HUES48 (cell line): ENCODE measurements at regions not wholly inside any gene's neighbourhood (a gene's known extent, or its start where the extent isn't known, plus 50 kb on each side); places are given as distances from the start of the nearest gene placed in this dataset.

Source experiments
- H3K27ac ChIP-seq: one replicate; pipeline ENCODE4 v1.7.0; 2013; ENCODE audit warnings: low read depth, low read length, inconsistent platforms
- H3K27me3 ChIP-seq: 2 replicates; pipeline ENCODE4 v1.6.1; 2013; ENCODE audit warnings: mild to moderate bottlenecking, low read length; ENCODE audit not compliant: control insufficient read depth, insufficient read depth
- H3K36me3 ChIP-seq: 2 replicates; pipeline ENCODE4 v1.6.1; 2013; ENCODE audit warnings: low read length; ENCODE audit not compliant: control insufficient read depth, insufficient read depth
- H3K4me1 ChIP-seq: 2 replicates; pipeline ENCODE4 v1.6.1; 2013; ENCODE audit warnings: mild to moderate bottlenecking, low read length; ENCODE audit not compliant: control insufficient read depth, insufficient read depth
- H3K4me3 ChIP-seq: 2 replicates; pipeline ENCODE4 v1.5.1; 2013; ENCODE audit warnings: mild to moderate bottlenecking, low read depth, low read length
- H3K9ac ChIP-seq: 2 replicates; pipeline ENCODE4 v1.6.1; 2013; ENCODE audit warnings: mild to moderate bottlenecking, low read depth, low read length, moderate library complexity
- H3K9me3 ChIP-seq: 2 replicates; pipeline ENCODE4 v1.6.1; 2013; ENCODE audit warnings: low read length; ENCODE audit not compliant: control insufficient read depth, insufficient read depth

- no peak overlapping the region for H3K9ac ChIP-seq
- H3K27me3 ChIP-seq: peaks cover 8% of the 10 kb centered on the region
- H3K9me3 ChIP-seq: no peaks in the 10 kb centered on the region
- H3K4me3 ChIP-seq: no peak overlapping the region
- H3K36me3 ChIP-seq: no peaks in the 10 kb centered on the region
- no peaks in the 10 kb centered on the region for H3K4me1 ChIP-seq
- no peak overlapping the region for H3K27ac ChIP-seq
These were observed 258.0 kb downstream of the MTX2 start for GRCh38 chr2:176526995-176527901.

- Histone ChIP-seq H3K9me3 (no peaks in the 10 kb centered on the region), H3K9ac (no peak overlapping the region), H3K27me3 (no peaks in the 10 kb centered on the region), H3K27ac (no peak overlapping the region), H3K4me1 (peaks cover 6% of the 10 kb centered on the region; the same call in 1 of the 2 replicates), H3K36me3 (no peaks in the 10 kb centered on the region), H3K4me3 (no peak overlapping the region)
These were observed 262.4 kb downstream of the MTX2 start for GRCh38 chr2:176531608-176532007.

GRCh38 chr2:176533505-176534193 is 264.4 kb downstream of the MTX2 start:
- Histone ChIP-seq H3K4me1 (peaks cover 6% of the 10 kb centered on the region; the same call in 1 of the 2 replicates), H3K9me3 (no peaks in the 10 kb centered on the region), H3K4me3 (no peak overlapping the region), H3K9ac (no peak overlapping the region), H3K27ac (no peak overlapping the region), H3K36me3 (no peaks in the 10 kb centered on the region), H3K27me3 (no peaks in the 10 kb centered on the region)

GRCh38 chr2:176534798-176535466 is 265.7 kb downstream of the MTX2 start:
- H3K9ac ChIP-seq: no peak overlapping the region
- peaks cover 6% of the 10 kb centered on the region; the same call in 1 of the 2 replicates for H3K4me1 ChIP-seq
- H3K27ac ChIP-seq: no peak overlapping the region
- no peaks in the 10 kb centered on the region for H3K9me3 ChIP-seq
- H3K27me3 ChIP-seq: no peaks in the 10 kb centered on the region
- H3K36me3 ChIP-seq: no peaks in the 10 kb centered on the region
- H3K4me3 ChIP-seq: no peak overlapping the region

GRCh38 chr2:176535467-176536113 is 266.3 kb downstream of the MTX2 start:
- H3K9ac ChIP-seq: no peak overlapping the region
- H3K36me3 ChIP-seq: no peaks in the 10 kb centered on the region
- H3K27me3 ChIP-seq: peaks cover 3% of the 10 kb centered on the region; the same call in 1 of the 2 replicates
- no peaks in the 10 kb centered on the region for H3K9me3 ChIP-seq
- no peak overlapping the region for H3K4me3 ChIP-seq
- no peak overlapping the region for H3K27ac ChIP-seq
- peaks cover 6% of the 10 kb centered on the region; the same call in 1 of the 2 replicates for H3K4me1 ChIP-seq

- peaks cover 4% of the 10 kb centered on the region; the same call in 1 of the 2 replicates for H3K27me3 ChIP-seq
- no peak overlapping the region for H3K27ac ChIP-seq
- no peak overlapping the region for H3K9ac ChIP-seq
These were observed 267.3 kb downstream of the MTX2 start for GRCh38 chr2:176536439-176537133.

GRCh38 chr2:176537932-176538331 is 268.7 kb downstream of the MTX2 start:
- peaks cover 6% of the 10 kb centered on the region; the same call in 1 of the 2 replicates for H3K4me1 ChIP-seq
- H3K27me3 ChIP-seq: peaks cover 4% of the 10 kb centered on the region
- no peaks in the 10 kb centered on the region for H3K9me3 ChIP-seq
- no peaks in the 10 kb centered on the region for H3K36me3 ChIP-seq
- no peak overlapping the region for H3K9ac ChIP-seq
- no peak overlapping the region for H3K27ac ChIP-seq
- no peak overlapping the region for H3K4me3 ChIP-seq

More at GRCh38 chr2:176536439-176537133, 267.3 kb downstream of the MTX2 start:
- Histone ChIP-seq H3K9me3 (no peaks in the 10 kb centered on the region), H3K36me3 (no peaks in the 10 kb centered on the region), H3K4me3 (no peak overlapping the region), H3K4me1 (peaks cover 6% of the 10 kb centered on the region; the same call in 1 of the 2 replicates)

GRCh38 chr2:176540995-176541394 is 271.8 kb downstream of the MTX2 start:
- Histone ChIP-seq H3K9ac (no peak overlapping the region), H3K27me3 (peaks cover 9% of the 10 kb centered on the region), H3K36me3 (no peaks in the 10 kb centered on the region), H3K27ac (no peak overlapping the region), H3K9me3 (no peaks in the 10 kb centered on the region), H3K4me3 (no peak overlapping the region), H3K4me1 (no peaks in the 10 kb centered on the region)

GRCh38 chr2:176542476-176542875 is 273.2 kb downstream of the MTX2 start:
- Histone ChIP-seq H3K27ac (no peak overlapping the region), H3K9me3 (no peaks in the 10 kb centered on the region), H3K9ac (no peak overlapping the region), H3K4me3 (no peak overlapping the region), H3K4me1 (no peaks in the 10 kb centered on the region), H3K36me3 (no peaks in the 10 kb centered on the region), H3K27me3 (peaks cover 9% of the 10 kb centered on the region)

- Histone ChIP-seq H3K9me3 (no peaks in the 10 kb centered on the region), H3K27me3 (peaks cover 9% of the 10 kb centered on the region), H3K36me3 (no peaks in the 10 kb centered on the region), H3K27ac (no peak overlapping the region), H3K9ac (no peak overlapping the region), H3K4me1 (no peaks in the 10 kb centered on the region), H3K4me3 (no peak overlapping the region)
These were observed 275.3 kb downstream of the MTX2 start for GRCh38 chr2:176544557-176544956.
